SKM-1 treated with dmso at 0.1 percent for 144 hours (cell line): ENCODE measurements at regions not wholly inside any gene's neighbourhood (a gene's known extent, or its start where the extent isn't known, plus 50 kb on each side); places are given as distances from the start of the nearest gene placed in this dataset.

Source experiments
- DNase-seq: peaks from one replicate; lab custom pipeline; 2025; ENCODE audit not compliant: unreplicated experiment; lab: John Stamatoyannopoulos, UW

DNA sequence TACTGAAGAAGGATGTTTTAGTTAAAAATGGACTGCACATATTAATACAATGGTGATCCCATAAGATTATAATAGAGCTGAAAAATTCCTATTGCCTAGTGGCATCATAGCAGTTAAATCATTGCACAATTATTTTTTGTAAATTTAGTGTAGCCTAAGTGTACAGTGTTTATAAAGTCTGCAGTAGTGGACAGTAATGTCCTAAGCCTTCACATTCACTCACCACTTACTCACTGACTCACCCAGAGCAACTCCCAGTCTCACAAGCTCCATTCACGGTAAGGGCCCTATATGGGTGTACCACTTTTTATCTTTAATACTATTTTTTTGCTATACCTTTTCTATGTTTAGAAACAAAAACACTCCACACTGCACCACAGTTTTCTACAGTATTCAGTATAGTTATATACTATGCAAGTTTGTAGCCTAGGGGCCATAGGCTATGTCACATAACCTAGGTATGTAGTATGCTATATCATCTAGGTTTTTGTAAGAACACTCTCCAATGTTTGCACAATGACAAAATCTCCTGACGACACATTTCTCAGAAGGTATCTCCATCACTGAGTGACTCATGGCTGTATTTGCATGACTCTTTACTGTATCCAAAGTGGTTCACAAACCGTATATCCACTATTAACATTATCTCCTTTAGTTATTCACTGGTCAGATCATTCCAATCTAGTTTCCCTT is 536.0 kb downstream of the KLF12 start:
- no peak for DNase-seq

DNA sequence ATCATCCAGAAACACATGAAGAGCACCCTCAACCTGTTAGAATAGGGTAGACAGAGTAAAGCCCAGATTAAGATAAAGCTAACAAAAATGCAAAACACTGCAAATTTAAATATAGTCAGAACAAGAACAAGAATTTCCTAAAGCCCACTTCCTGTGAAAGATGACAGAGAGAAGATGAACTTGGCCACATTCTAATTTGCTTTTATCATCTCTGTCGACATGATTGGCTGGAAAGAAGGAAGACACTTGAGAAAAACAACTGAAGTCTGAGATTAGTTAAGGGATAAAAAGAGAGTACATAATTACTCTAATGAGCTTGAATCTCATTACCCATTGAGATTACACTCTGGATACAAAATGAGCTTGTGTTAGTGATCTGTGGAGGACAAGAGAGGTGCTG is 537.6 kb downstream of the KLF5 start:
- no peak for DNase-seq

DNA sequence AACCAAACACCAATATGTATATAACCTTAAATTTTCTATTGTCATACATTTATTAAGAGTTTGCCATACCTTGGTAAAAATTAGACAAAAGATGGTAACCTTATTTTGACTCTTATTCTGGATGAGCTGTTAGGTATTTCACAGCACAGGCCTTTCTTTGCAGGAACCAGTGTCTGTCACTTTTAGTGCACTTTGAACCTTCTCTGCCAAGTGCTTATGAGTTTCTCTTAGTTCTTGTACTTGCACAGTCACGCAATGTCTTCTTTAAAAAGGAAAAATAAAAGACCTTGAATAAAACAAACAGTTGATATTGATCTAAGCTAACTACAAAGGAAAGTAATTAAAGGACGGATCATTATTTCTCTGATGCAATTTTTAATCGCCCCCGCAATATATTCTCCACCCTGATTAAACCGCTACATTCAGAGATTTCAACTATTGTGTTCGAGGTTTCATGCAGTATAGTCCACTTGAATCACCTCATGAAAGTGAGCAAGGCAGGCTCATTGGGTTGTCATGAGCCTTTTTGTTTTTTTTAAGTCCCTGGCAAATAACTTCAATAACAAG is 534.5 kb downstream of the KLF5 start:
- no peak for DNase-seq

DNA sequence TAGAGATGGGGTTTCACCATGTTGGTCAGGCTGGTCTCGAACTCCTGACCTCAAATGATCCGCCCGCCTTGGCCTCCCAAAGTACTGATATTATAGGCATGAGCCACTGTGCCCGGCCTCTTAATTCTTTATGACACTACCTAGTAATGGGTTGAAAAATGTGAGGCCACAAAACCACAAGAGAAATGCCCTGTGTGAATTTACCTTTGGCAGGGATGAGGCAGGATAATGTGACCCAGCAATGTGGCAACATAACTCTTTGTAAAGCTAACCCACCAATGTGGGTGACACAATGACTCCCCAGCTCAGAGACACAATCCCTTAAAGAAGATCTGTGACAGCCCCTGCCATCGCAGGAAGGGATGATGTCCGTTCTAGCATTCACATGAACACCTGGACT is 533.1 kb downstream of the KLF5 start:
- no peak for DNase-seq

GRCh38 chr13:73590795-73591194 is 532.0 kb downstream of the KLF5 start:
- DNase-seq: no peak

- no peak for DNase-seq
These were observed 526.4 kb downstream of the KLF5 start for GRCh38 chr13:73585236-73585635.

- no peak for DNase-seq
These were observed 524.5 kb downstream of the KLF5 start for GRCh38 chr13:73583331-73583730.

- DNase-seq: no peak
These were observed 521.9 kb downstream of the KLF5 start for GRCh38 chr13:73580513-73581267.

GRCh38 chr13:73579574-73580274 is 520.9 kb downstream of the KLF5 start:
- DNase-seq: peak; percentile 63

DNA sequence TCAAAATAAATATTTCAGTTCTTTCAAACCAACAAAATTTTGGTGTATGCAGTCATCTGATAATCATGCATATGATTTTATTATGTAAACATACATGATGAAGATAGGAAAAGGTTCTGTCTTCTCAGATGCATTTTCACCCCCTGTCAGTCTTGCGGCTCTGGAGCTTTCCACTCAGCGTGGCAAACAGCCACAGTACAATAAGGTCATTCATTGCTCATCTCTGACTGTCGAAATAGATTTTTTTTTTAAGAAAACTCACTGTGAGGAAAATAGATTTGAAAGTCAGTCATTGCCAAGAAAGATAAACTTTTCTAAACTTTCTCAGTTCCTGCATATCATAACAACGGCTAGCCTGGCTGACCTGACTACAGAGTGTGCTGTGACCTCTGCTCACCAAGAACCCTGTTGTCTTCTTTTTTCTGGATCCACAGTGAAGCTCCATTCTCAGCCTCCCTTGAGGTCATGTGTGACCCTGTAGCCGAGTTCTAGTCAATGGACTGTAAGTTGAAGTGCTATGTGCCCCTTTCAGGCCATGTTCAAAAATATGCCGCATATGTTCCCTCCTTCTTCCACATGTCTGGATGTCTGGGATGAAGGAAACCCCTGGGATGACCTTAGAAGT is 519.6 kb downstream of the KLF5 start:
- no peak for DNase-seq

- DNase-seq: no peak
These were observed 517.5 kb downstream of the KLF5 start for GRCh38 chr13:73576291-73576690.

DNA sequence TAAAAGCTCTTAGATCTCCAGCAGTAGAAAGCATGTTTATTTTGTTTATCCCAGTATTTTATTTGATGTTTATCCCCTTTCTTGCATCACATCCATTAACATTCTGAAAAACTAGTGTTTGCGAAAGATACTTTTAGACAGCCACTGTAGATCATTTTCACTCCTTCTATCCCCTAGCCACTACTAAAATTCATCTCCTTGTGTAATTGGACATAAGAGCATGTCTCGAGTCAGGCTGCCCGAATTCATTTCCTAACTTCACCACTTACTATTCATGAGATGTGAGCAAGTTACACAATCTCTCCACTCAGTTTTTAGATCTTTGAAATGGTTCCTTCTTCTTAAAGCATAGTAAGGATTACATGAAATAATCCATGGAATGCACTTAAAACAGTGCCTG is 514.0 kb downstream of the KLF5 start:
- no peak for DNase-seq

DNA sequence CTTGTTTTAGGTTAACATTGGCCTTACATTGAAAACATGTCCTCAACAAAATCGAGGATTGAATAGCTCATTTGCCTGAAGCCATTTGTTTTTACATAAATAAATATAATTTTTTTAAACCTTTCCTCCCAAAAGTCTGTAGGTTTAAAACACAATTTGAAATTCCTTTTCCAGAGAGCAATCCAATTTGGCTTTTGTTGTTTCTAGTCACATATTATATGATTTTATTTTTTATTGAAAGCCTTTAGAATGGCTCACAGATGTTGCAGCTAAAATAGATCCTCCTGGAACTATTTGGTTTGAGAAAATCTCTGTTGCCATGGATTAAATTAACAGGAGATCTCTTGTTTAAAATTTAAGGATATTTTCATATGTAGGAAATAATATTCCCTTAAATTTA is 512.6 kb downstream of the KLF5 start:
- DNase-seq: no peak

DNA sequence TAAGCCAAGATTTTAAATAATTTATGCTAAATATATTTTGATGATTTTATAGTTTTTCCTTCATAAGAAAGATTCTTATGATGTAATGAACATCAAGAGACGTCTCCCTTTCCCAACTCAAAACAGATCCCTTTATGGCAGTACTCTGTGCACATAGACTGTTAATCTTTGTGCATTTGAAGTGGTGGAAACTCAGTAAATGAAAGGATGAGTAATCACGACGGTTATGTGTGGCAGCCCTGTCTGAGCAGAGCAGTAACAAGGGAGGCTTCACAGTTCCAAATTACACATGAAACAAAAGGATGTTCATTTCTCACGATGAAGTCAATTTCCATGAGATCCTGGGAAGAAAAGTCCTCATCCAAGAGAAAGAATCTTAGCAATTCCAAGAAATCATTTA is 498.1 kb downstream of the KLF5 start:
- DNase-seq: no peak

DNA sequence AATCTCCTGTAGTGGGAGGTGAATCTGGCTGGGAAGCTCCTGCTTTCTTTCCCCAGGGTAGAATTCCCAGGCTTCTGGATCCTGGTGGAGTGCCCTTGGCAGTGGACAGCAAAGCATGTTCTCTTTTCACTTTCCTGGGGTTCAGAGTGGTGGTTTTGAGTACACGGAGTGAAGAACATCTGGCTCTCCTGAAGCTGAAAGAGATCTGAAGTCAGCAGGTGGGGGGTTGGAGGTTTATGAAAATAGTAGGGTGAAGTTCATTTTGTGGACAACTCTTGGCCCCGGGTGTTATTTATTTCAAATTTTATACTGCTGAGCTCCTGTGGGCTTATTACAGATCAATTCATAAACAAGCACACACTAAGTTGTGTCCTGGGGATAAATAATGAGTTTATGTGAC is 497.3 kb downstream of the KLF5 start:
- no peak for DNase-seq

- no peak for DNase-seq
These were observed 492.9 kb downstream of the KLF5 start for GRCh38 chr13:73551736-73552135.

DNA sequence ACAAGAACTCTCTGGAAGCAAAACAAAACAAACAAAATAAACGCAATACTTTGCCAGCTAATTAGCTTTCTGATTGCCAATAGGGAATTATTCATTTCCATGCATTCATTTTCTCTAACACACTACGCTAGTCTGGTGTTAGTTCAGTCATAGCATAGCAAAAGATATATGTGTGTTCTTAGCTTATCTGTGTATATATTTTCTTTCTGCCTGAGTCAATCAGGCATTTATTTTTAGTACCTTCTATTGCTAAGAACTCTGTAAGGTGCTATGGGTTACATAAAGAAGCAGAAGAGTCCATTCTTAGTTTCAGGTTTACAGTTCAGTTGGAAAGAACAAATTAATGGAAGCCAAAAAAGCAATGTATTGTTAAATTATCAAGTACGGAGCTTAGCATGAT is 490.9 kb downstream of the KLF5 start:
- DNase-seq: no peak

GRCh38 chr13:73548449-73548848 is 489.6 kb downstream of the KLF5 start:
- no peak for DNase-seq

GRCh38 chr13:73547239-73547638 is 488.4 kb downstream of the KLF5 start:
- no peak for DNase-seq

DNA sequence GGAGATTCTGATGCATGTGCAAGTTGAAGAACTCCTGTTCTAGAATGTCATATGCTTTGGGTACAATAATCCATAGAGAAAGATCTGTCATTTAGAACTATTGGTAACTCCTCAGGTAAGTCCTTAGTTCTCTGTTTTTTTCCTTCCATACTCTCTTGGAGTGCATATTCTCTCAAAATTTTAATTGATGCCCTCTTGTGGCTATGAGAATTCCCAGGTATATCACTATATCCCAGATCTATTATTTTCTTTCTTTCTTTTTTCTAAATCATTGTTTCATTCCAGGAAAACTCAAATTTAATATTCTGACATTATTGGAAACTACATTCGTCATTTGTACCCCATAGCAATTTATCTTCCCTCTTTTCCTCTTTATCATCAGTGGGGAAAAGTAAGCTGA is 485.4 kb downstream of the KLF5 start:
- DNase-seq: no peak

DNA sequence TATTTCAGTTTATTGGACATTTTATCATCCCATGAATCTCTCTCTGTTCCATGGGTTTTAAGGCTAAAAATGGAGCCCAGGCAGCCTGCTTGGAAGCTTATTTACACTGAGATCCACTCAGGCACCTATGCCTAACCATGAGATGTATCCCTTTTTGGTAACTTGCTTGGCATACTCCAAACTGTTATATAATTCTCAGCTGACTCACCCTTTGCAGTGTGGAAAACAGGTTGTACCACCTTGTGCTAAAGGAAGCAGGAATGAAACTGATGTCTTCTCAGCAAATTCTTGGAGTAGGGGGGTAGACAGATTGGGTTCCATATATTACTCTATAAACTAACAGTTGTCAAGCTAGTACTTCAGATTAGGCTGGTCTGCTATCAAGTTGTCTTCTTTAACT is 483.6 kb downstream of the KLF5 start:
- DNase-seq: no peak
